Peyer's patch (tissue), 4 donors: ENCODE measurements at regions not wholly inside any gene's neighbourhood (a gene's known extent, or its start where the extent isn't known, plus 50 kb on each side); places are given as distances from the start of the nearest gene placed in this dataset.

Experiments
- DNase-seq, 3 donors: peaks; one replicate each; pipeline ENCODE4 v3.0.0-alpha.2; 2017 to 2019
- H3K27ac ChIP-seq, 4 donors: fragments of 200-600 bp; sonication (generic); one replicate each; pipeline ENCODE4 v1.5.1; 2016 to 2019
- H3K27me3 ChIP-seq, 2 donors: fragments of 200-600 bp; sonication (generic); one replicate each; pipeline ENCODE4 v1.5.1; 2019
- H3K36me3 ChIP-seq, 3 donors: fragments of 200-600 bp; sonication (generic); one replicate each; pipeline ENCODE4 v1.5.1; 2016 to 2019
- H3K4me1 ChIP-seq, 4 donors: fragments of 200-600 bp; sonication (generic); one replicate each; pipeline ENCODE4 v1.5.1; 2016 to 2019
- H3K4me3 ChIP-seq, 4 donors: fragments of 200-600 bp; sonication (generic); 1 replicate in 3 of 4; 2 replicates in 1 of 4; pipeline ENCODE4 v1.5.1; 2016 to 2019; ENCODE audit warnings: mild to moderate bottlenecking in 1 of 4
- H3K9me3 ChIP-seq, 4 donors: fragments of 200-600 bp; sonication (generic); one replicate each; pipeline ENCODE4 v1.5.1; 2016 to 2019; ENCODE audit warnings: mild to moderate bottlenecking in 1 of 4
- CTCF ChIP-seq, 6 experiments: fragments of 450-650 bp in 4 of 6; fragments of 200-600 bp in 2 of 6; sonication (generic) in 1 of 6; IDR thresholded peaks; one replicate each; pipeline ENCODE4 v1.5.1; 2017 to 2019; ENCODE audit warnings: antibody characterized with exemption in 6 of 6, mild to moderate bottlenecking in 3 of 6, moderate library complexity in 1 of 6
- POLR2A ChIP-seq, 2 donors: fragments of 450-650 bp; IDR thresholded peaks; one replicate each; pipeline ENCODE4 v1.5.1; 2017; ENCODE audit warnings: antibody characterized with exemption in 2 of 2, mild to moderate bottlenecking in 2 of 2, moderate library complexity in 2 of 2

DNA sequence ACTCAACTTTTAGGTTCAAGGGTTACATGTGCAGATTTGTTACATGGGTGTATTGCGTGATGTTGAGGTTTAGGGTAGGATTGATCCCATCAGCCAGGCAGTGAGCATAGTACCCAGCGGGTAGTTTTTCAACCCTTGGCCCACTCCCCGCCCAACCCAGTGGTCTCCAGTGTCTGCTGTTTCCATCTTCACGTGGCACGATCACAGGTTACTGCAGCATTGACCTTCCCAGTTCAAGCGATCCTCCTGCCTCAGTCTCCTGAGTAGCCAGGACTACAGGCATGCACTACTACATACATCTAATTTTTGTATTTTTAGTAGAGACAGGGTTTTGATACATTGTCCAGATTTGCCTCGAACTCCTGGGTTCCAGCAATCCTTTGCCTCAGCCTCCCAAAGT is 905.7 kb upstream of the ZNF722 start:
- Histone ChIP-seq H3K4me1 (no peaks in the 10 kb centered on the region), H3K27ac (no peak overlapping the region), H3K9me3 (peaks cover 0 to 12% (median 3%) of the 10 kb centered on the region in 4 donors), H3K36me3 (no peaks in the 10 kb centered on the region), H3K4me3 (no peak overlapping the region), H3K27me3 (no peaks in the 10 kb centered on the region)
- no peak for TF ChIP-seq POLR2A (IDR thresholded peaks at IDR 0.05)
- TF ChIP-seq CTCF (IDR thresholded peaks at IDR 0.05): no peak
- no peak for DNase-seq

DNA sequence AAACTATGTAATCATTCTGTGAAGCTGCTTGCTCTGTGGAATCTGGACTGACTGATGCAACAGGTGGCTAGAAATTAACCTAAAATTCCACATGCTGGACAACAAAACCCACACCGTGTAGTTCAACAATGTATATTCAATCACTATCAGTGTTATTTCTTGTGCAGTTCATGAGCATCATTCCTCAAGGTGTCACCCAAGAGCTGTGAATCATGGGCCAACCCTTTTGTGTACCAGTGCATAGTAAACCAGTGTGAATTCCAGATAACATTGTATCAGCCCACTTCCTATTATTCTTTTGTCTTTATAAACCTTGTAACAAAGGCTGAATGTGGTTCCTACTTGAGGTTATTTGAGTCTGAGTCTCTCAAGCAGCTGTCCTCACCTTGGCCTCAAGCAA is 905.2 kb upstream of the ZNF722 start:
- Histone ChIP-seq H3K27me3 (no peaks in the 10 kb centered on the region), H3K4me3 (no peak overlapping the region), H3K9me3 (peaks cover 0 to 7% (median 1%) of the 10 kb centered on the region in 4 donors), H3K36me3 (no peaks in the 10 kb centered on the region), H3K27ac (no peak overlapping the region), H3K4me1 (no peaks in the 10 kb centered on the region)
- no peak for TF ChIP-seq CTCF (IDR thresholded peaks at IDR 0.05)
- TF ChIP-seq POLR2A (IDR thresholded peaks at IDR 0.05): no peak
- no peak for DNase-seq

GRCh38 chr7:63096141-63096540 is 902.5 kb upstream of the ZNF722 start:
- peaks cover 0 to 11% (median 0%) of the 10 kb centered on the region in 4 donors for H3K9me3 ChIP-seq

GRCh38 chr7:63104666-63105065 is 894.0 kb upstream of the ZNF722 start:
- Histone ChIP-seq H3K36me3 (no peaks in the 10 kb centered on the region), H3K4me3 (no peak overlapping the region), H3K4me1 (no peaks in the 10 kb centered on the region), H3K9me3 (peaks cover 0 to 7% (median 0%) of the 10 kb centered on the region in 4 donors), H3K27ac (no peak overlapping the region), H3K27me3 (no peaks in the 10 kb centered on the region)
- TF ChIP-seq POLR2A (IDR thresholded peaks at IDR 0.05) (no peak), CTCF (IDR thresholded peaks at IDR 0.05) (no peak)
- DNase-seq: no peak

More at GRCh38 chr7:63096141-63096540, 902.5 kb upstream of the ZNF722 start:
- Histone ChIP-seq H3K27me3 (no peaks in the 10 kb centered on the region), H3K36me3 (no peaks in the 10 kb centered on the region), H3K4me1 (no peaks in the 10 kb centered on the region), H3K27ac (no peak overlapping the region), H3K4me3 (no peak overlapping the region)
- DNase-seq: no peak
- no peak for TF ChIP-seq POLR2A (IDR thresholded peaks at IDR 0.05)
- TF ChIP-seq CTCF (IDR thresholded peaks at IDR 0.05): no peak

DNA sequence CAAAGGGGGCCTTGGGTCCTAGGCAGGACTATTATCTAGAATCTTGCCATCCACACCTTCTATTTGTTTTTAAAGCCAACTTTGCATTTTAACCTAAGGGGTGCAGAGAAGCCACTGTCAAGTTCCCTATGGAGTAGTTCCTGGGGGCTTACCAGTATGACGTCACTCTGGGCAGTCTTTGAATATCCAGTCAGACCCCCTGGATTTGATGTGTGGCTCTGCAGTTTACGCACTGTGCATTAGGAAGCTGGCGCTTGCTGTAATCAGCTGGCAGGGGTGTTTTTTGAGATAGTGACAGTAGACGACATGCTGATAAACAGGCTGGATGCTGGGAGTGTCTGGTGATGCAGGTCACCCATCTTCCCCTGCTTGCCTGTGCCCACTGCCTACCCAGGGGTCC is 892.7 kb upstream of the ZNF722 start:
- no peaks in the 10 kb centered on the region for H3K36me3 ChIP-seq
- peaks cover 0 to 5% (median 0%) of the 10 kb centered on the region in 4 donors for H3K9me3 ChIP-seq
- H3K4me1 ChIP-seq: no peaks in the 10 kb centered on the region
- TF ChIP-seq CTCF (IDR thresholded peaks at IDR 0.05) (no peak), POLR2A (IDR thresholded peaks at IDR 0.05) (no peak)
- no peaks in the 10 kb centered on the region for H3K27me3 ChIP-seq
- H3K27ac ChIP-seq: no peak overlapping the region
- no peak for DNase-seq
- no peak overlapping the region for H3K4me3 ChIP-seq
